ENCODE measurements at regions not wholly inside any gene's neighbourhood (a gene's known extent, or its start where the extent isn't known, plus 50 kb on each side); places are given as distances from the start of the nearest gene placed in this dataset.

DNA sequence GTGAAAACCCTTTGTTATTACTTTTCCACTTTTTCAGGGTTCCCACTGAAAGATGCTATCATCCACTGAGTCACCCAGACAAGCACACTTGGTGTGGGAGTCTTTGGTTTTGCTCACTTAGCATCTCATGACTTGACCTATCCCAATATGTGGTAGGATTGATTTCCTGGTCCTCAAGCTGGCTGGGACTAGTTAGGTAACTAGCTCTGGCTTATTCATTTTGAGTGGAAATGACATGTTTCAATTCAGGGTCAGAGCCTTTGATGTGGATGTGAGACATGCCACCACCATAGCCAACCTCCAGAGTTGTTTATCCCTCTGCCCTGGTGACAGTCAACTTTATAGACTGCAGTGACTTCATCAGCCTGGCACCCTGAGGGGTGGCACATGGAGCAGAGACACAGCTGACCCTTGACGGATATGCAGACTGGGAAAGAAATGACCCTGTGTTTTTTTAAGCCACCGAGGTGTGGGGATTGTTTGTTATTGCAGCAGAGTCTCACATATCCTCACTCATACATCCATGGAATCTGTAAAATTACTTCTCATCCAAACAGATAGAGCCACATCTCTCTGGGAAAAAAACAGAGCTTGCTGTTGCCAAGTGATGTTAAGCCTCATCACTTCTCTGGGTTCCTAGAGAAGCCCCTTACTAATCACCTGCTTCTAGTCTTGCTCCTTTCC lies 699.9 kb downstream of the MATN1 start:
- TF ChIP-seq, protein P1, sequence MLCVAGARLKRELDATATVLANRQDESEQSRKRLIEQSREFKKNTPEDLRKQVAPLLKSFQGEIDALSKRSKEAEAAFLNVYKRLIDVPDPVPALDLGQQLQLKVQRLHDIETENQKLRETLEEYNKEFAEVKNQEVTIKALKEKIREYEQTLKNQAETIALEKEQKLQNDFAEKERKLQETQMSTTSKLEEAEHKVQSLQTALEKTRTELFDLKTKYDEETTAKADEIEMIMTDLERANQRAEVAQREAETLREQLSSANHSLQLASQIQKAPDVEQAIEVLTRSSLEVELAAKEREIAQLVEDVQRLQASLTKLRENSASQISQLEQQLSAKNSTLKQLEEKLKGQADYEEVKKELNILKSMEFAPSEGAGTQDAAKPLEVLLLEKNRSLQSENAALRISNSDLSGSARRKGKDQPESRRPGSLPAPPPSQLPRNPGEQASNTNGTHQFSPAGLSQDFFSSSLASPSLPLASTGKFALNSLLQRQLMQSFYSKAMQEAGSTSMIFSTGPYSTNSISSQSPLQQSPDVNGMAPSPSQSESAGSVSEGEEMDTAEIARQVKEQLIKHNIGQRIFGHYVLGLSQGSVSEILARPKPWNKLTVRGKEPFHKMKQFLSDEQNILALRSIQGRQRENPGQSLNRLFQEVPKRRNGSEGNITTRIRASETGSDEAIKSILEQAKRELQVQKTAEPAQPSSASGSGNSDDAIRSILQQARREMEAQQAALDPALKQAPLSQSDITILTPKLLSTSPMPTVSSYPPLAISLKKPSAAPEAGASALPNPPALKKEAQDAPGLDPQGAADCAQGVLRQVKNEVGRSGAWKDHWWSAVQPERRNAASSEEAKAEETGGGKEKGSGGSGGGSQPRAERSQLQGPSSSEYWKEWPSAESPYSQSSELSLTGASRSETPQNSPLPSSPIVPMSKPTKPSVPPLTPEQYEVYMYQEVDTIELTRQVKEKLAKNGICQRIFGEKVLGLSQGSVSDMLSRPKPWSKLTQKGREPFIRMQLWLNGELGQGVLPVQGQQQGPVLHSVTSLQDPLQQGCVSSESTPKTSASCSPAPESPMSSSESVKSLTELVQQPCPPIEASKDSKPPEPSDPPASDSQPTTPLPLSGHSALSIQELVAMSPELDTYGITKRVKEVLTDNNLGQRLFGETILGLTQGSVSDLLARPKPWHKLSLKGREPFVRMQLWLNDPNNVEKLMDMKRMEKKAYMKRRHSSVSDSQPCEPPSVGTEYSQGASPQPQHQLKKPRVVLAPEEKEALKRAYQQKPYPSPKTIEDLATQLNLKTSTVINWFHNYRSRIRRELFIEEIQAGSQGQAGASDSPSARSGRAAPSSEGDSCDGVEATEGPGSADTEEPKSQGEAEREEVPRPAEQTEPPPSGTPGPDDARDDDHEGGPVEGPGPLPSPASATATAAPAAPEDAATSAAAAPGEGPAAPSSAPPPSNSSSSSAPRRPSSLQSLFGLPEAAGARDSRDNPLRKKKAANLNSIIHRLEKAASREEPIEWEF (IDR thresholded peaks at IDR 0.05; ENCODE audit: insufficient replicate concordance, low read depth, low read length): no peak
- TF ChIP-seq KDM1A (IDR thresholded peaks at IDR 0.05; ENCODE audit: borderline replicate concordance): no peak
- no peak for TF ChIP-seq TBL1XR1 (IDR thresholded peaks at IDR 0.05; ENCODE audit: low read depth, low read length)
- TF ChIP-seq TCF7 (IDR thresholded peaks at IDR 0.05; ENCODE audit: borderline replicate concordance): no peak
